HG03565 (cell line): ENCODE measurements at regions not wholly inside any gene's neighbourhood (a gene's known extent, or its start where the extent isn't known, plus 50 kb on each side); places are given as distances from the start of the nearest gene placed in this dataset.
"Not testable (repeated sequence)": the region's sequence is repeated elsewhere in the genome, so short reads cannot be mapped to it uniquely, and the experiment has no call there.

Source experiments
- ATAC-seq: cut with Tn5 transposase; IDR thresholded peaks from one replicate; pipeline ENCODE4 v1.9.1; 2021; ENCODE audit warnings: mild to moderate bottlenecking, moderate library complexity; ENCODE audit not compliant: unreplicated experiment

DNA sequence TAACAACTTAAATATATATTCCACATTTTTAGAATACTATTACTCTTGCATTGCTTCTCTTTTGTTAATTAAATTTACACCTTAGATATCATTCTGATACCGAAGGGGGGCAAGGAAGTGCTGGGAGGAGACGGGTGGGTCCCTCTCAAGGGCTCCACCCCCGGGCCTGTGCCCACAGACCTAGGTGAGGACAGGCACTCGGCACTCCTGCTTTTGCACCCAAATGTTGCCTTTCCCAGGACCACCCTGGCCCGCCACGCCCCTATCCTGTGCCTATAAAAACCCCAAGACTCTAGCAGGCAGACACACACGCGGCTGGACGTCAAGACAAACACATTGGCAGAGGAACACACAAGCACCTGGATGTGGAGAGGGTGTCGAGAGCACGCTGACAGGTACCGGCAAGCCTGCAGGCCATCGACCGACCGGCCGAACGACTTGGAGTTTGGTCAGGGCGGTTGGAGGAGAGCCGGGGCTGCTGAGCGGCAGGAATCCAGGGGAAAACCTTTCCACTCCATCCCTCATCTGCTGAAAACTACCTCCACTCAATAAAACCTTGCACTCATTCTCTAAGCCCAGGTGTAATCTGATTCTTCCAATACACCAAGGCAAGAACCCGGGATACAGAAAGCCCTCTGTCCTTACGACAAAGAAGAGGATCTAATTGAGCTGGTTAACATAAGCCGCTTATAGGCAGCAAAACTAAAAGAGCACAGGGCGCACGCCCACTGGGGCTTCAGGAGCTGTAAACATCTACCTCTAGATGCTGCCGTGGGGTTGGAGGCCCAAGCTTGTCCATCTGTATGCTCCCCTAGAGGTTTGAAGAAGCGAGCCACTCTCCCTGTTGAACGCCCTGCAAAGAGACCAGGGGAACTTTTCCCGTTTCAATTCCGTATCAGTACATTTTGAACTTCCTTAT, 197.4 kb upstream of the PRSS16 start:
- no peak for ATAC-seq

DNA sequence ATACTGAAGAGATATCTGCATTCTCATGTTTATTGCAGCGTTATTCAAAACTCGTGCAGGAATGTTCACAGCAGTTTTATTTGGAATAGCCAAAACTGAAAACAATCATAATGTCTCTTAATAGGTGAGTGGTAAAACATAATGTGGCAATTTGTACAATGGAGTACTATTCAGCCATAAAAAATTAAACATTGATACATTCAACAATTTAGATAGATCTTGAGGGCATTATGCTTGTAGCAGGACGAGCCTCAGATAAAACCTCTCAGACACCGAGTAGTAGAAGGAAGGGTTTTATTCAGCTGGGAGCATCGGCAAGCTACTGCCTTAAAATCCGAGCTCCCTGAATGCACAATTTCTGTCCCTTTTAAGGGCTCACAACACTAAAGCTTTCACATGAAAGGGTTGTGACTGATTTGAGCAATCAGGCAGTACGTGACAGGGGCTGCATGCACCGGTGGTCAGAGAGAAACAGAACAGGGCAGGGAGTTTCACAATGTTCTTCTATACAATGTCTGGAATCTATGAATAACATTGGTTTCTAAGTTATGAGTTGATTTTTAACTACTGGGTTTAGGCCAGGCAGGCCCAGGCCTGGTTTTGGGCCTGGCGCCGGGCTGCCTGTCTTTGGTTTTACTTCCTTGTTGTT, 195.3 kb upstream of the PRSS16 start:
- not testable (repeated sequence) for ATAC-seq

DNA sequence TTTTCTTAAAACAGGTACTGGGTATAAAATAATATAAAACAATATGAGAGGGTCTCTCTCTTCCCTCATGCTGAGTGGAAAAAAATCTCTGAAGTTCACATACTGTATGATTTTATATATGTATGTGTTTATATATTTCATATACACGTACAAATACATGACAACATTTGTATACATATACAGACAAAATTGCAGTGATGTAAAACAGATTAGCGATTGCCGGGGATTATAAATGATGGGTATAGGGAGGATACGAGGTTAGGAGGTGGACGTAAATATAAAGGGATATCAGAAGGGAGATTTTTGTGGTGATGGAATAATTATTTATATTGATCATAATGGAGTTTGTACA, 194.8 kb upstream of the PRSS16 start:
- ATAC-seq = no peak

DNA sequence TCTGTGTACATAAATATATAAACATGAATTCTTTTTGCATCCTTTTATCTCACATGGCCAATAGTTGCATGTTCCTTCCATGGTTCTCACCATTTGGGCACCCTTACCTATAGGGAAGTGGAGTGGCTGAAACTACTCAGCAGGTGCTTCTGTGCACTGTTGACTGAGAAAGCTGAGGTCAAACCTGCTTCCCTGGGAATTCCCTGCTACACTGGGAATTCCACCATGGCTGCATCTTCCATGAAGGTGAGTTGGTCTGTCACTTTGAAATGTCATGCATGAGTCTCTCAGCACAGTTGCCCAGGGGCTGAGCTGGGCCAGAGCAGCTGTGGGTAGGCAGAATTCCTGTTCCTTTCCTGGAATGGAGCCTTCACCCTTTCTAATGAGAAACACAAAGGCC, 193.8 kb upstream of the PRSS16 start:
- ATAC-seq = no peak

DNA sequence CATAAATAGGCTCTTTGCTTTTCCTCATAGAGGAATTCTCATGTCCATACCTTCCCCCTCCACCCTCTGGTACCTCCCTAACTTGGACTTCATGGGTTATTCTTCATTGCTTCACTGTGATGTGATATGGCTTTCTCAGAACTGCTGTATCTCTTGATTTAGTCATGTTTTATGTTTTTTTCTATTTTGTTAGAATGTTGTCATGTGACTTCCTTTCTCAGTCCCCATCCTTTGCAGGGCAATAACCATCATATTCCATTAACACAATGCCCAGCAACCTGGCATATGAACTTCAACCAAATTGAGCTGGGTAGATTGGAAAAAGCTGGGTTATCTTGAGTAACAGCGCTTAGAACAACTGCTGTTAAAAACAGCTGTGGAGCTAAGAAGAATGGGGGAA, 190.9 kb upstream of the PRSS16 start:
- no peak for ATAC-seq

DNA sequence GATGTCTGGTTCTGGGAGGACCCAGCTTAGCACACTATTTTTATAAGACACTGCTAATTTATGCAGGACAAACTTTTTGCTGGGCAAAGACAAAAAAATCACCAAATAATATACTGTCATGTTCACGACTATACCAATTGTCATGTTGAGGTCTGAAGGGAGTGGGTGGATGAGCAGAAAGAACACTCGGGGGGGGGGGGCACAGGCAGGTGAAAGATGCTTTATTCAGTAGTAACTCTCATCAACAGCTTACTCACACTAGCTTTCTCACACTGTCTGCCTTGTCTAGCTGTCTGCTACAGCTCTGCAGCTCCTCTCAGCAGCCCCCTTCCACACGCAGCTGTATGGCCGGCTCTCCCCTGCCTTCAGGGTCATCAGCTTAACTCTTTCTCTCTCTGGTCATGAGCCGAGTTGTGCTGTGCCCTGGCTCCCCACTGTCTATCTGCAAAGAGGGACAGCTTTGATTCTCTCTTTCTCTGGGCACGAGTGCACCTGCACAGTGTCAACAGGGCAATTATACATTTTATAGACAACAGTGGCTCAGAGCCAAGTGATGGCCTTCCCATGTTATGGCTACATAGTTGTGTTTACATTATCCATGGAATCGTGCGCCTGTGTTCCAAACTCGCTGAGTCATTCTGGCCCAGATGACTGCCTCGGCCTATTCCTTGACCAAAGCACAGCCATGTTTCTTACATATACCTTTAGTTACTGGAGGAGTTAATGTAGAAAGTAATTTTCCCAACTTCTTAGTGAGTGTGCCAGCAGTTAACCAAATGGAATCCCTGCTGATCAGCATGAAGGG, 187.7 kb upstream of the PRSS16 start:
- no peak for ATAC-seq

DNA sequence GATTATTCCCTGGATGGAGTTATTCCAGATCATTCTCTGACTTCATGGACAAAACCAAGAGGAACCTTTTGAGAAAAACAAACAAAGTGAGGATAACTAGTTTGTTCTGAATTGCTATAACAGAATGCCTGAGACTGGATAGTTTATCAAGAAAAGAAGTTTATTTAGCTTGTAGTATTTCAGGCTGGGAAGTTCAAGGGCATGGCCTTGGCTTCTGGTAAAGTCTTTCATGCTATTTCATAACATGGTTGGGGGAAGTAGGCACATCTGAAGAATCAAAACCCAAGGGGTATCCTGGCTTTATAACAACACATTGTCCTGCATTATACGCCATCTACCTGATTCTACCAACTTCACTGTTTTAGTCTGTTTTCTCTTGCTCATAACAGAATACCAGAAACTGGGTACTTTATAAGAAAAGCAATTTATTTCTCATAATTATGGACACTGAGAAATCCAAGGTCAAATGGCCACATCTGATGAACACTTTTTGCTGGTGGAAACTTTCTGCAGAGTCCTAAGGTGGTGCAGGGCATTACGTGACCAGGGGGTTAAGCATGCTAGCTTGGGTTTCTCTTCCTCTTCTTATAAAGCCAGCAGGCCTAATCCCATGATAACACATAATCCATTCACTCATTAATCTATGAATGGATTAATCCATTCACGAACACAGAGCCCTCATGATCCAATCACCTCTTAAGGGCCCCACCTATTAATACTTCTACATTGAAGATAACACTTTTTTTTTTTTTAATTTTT, 186.1 kb upstream of the PRSS16 start:
- no peak for ATAC-seq

DNA sequence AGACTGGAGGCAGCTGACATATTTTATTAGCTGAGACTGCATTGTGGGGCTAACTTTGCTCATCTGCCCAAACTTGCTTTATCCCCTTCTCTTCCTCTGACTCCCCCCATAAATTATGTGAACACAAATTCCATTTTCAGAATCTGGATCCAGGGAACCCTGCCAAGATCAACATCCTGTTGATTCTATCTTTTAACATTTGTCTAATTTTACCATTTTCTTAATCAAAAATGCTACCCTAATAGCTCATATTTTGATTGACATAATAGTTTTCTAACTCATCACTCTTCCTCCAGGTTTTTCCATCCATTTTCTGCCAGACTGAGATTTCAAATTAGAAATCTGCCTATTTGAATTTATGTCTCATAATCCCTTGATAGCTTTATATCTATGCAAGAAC, 184.7 kb upstream of the PRSS16 start:
- no peak for ATAC-seq

DNA sequence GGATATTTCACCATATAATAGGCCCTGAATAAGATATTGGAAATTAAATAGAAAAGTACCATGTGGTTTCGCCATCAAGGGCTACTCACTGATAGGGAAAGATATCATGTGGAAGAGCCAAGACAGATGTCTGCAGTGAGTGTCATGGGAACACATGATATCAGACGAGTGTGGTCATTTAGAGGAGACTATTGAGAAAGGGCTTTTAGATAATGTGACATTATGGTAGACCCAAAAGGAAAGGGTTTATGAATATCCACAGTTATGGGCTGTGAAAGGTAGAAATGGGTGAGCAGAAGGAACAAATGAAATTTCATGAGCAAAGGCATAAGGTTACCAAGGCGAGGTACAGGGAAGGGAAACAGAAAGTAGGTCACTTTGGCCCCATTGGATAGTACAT, 182.3 kb upstream of the PRSS16 start:
- ATAC-seq = no peak

DNA sequence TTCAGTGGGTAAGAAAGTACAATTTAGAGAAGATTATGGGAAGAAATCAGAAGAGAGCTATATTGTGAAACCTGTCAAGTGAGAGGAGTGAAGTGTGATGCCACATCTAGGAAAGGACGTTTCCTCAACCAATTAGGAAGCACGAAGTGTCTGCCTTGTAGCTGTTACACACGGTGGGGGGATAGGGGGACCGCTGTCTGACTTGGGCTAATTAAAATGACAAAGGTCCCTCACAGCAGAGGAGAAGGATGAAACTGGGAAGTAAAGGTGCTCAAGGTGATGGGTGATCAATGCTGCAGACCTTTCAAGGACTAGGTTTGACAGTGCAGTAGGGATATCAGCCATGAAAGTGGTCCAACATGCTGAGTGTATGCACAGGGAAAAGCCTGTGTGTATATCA, 181.1 kb upstream of the PRSS16 start:
- ATAC-seq = no peak

DNA sequence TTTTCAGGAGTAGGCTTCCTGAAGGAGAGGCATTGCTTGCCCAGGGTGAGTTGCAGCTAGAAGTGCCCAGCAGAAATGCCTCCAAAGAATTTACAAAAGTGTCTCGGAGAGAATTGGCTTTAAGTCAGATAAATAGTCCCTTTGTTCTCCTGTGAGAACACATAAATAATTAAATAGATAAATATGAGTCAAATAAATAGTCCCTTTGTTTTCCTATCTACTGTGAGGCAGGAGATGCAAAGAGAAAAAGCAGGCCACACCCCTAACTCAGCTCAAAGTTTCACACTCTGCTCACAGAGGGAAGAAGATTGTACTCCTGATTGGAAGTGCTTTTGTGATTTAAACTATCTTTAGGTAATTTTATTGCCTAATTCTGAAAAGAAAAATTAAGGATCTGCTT, 180.7 kb upstream of the PRSS16 start:
- no peak for ATAC-seq

DNA sequence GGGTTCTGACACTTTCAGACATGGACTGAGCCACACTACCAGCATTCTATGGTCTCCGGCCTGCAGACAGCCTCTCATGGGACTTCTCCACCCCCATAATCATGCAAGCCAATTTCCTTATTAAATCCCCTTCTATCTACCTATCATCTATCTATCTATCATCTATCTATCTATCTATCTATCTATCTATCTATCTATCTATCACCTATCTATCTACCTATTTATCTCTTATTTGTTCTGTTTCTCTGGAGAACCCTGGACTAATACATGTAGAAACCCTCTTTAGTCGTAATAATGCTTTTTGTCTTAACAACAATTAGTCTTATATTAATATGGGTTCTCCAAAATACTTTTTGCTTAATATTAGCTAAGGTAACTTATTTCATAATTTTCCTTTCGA, 174.1 kb upstream of the PRSS16 start:
- no peak for ATAC-seq

DNA sequence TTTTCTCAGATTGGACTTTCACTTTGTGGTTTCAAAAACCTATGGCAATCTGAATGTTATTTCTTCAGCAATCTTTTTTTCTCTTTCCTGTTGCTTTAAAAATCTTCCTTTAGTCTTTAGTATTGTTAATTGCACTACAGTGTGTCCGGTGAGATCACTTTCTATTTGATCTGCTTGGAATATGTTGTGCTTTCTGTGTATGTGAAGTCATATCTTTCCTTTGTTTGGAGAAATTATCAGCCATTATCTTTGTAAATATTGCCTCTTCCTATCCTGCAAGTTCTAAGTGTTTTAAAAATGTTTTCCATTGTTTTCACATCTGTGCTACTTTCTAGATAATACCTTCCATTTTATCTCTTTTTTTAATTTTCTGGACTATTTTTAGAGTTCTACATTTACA, 171.4 kb upstream of the PRSS16 start:
- no peak for ATAC-seq

DNA sequence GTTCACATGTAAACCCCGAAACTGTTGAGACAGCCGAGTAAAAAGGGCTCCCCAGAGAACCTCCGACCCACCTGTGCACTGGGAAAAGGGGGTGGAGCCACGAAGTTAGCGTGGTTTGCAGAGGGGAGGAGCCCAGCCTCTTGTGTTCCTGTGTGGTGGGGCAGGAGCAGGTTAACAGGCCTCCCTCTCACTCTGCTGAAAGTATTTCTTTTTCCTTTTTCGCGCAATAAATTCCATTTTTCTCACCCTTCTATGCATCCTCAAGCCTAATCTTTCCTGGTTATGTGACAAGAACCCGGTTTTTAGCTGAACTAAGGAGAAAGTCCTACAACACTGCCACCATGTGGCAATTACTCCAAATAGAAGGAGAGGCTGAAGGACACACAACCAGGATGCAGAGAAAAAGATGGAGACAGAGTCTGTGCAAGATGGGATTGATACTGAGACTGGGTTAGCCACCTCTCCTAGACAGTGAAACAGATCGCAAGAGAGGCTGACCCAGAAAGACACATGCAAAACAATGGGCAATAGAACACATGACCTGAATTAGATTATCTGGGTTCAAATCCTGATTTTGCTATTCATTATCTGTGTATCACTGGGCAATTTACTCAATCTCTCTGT, 168.7 kb upstream of the PRSS16 start:
- ATAC-seq = no peak

DNA sequence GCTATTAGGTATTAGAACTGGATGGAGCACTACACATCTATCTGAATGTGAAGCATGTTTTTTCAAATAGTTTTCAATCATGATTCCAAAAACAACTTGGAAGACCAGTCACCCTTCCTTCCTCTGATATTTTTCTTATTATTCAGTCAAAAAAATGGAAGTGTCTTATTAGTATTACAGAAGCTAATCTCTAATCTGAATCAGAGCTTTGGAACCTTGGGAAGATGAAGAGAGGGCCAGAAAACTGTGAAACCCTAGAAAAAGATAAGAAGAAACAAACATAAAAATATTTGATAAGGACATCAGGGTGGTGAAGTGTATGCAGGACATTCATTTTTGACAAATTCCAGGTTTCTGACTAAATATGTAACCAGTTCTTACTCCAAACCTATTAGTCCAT, 166.3 kb upstream of the PRSS16 start:
- ATAC-seq = no peak

DNA sequence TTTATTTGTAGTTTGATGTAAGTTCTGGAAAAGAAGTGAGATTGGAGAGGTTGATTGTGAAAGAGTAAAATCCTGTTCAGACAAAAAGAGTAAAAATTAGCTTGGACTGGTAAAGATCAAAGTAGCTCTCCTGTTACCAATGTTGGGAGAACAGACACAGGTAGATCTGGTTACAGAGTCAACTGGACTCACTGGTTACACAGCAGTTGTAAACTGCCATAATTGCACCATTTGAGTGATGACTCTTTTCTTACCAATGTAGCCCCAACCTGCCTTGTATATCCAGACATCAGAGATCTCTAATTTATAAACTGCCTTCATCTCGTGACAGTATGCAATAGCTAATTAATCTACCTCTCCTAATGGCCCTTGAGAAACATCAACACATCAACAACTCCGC, 165.6 kb upstream of the PRSS16 start:
- ATAC-seq = no peak

DNA sequence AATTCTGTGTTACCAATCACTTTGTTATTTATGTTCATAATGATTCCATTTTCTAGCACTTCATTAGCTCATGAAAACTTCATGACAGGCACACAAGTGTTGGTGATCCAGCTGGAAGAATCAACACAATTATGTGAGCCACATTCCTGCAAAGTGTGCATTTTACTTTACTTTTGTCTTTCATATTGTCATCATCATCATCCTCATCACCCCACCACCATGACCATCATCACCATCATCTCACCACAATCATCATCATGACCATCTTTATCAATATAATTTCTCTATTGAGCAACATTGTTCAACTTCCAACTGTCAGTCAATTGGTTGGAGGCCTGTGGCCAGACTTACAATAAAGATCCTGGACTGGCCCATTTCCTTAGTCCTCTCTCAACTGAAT, 159.4 kb upstream of the PRSS16 start:
- ATAC-seq = no peak

DNA sequence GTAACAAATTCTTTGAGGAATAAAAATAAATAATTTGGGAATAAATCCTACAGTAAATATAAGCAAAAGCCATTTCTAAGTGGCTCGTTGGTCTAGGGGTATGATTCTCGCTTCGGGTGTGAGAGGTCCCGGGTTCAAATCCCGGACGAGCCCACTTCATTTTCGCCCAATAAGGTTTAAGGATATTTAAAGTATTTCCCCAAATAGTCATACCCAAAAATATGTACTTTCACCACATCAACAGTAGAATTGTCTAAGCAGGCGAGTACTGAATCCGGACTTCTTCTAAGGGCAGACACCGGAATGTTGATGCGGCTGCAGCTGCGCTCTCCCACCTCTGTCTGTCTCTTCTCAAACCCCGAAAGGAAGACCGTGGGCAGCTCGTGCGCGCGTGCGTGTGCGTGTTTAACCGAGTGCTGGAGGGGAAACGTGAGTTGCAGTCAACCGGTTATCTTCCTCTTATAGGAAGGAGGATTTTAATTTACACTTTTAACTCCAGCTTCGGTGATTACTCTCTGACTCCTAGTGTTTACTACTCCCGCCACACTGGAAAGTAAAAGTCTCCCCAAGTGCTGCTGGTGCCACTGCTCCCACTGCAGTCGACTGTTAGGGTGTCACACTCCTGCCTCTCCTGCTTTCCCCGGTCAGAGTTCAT, 155.7 kb upstream of the PRSS16 start:
- ATAC-seq = no peak

DNA sequence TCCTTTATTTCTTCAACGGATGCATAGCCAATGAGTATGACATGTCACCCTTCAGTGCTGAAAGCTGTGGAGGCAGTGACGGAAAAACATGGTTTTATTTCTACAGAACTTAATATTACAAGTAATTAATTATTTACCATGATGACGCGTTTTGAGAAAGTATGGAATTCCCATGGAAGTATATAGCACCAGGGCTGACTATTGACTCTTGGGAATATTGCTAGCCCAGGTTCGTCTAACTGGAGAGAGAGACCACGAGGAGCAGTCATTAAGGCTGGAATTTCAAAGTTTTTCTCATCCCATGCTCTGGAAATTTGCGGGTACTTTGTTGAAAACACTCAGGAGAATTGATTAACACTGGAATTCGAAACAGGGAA, 155.2 kb upstream of the PRSS16 start:
- no peak for ATAC-seq

DNA sequence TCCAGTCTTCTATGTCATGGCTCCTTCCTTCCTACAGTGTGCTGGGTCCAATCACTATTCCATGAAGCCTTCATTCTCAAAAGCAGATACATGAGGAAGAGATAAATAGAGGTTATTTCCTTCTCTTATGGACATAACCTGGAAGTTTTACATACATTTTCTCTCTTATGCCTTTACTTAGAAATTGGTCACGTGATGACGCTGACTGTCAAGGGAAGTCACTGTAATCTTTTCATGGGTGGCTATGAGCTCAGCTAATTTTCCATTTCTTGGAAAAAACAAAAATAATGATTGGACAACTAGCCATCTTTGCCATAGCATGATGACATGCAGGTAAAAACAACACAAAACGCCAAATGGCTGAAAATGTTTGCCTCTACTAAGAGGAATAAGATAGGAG, 151.6 kb upstream of the PRSS16 start:
- no peak for ATAC-seq
